ENCODE measurements at regions not wholly inside any gene's neighbourhood (a gene's known extent, or its start where the extent isn't known, plus 50 kb on each side); places are given as distances from the start of the nearest gene placed in this dataset.

DNA sequence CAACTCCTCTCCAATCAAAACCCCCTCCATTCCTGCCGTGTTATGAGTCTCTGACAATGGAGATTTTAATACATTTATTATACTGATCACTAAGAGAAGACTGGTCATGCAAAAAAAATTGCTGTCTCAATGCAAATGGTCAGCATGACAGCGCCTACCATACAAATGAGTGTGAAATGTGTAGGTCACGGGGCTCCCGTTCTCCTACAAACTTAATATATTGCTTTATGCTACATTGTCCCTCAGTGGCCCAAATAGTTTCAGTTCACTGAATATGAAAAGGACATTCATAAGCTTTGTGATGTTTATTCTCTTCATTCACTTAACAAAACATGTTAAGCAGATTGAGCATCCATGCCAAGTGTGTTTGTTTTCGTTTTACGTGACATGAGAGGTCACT, 116.1 kb downstream of the SPANXN3 start:
- Histone ChIP-seq H3K27ac (ENCODE audit: extremely low read depth, low read depth, low read length) (no peak overlapping the region), H4K20me1 (replicated peaks; ENCODE audit: control insufficient read depth, insufficient read depth, low read length) (no peaks in the 10 kb centered on the region), H2AFZ (ENCODE audit: low read depth, low read length) (no peak overlapping the region), H3K9me3 (replicated peaks; ENCODE audit: control insufficient read depth, insufficient read depth, low read depth, low read length) (no peaks in the 10 kb centered on the region), H3K9me1 (ENCODE audit: control insufficient read depth, insufficient read depth, low read length) (no peaks in the 10 kb centered on the region), H3K27me3 (ENCODE audit: control insufficient read depth in 2 of 2, insufficient read depth in 2 of 2, low read length in 2 of 2) (no peaks in the 10 kb centered on the region), H3K4me3 (no peak overlapping the region), H3K4me1 (replicated peaks in 1 of 2; ENCODE audit: control insufficient read depth in 2 of 2, insufficient read depth in 2 of 2, low read length in 2 of 2) (no peaks in the 10 kb centered on the region), H3K4me2 (ENCODE audit: insufficient read depth, low read length) (no peak overlapping the region), H3K79me2 (ENCODE audit: control insufficient read depth, insufficient read depth, low read length) (no peaks in the 10 kb centered on the region), H3K9ac (ENCODE audit: insufficient read depth in 1 of 2, low read depth in 2 of 2, low read length in 2 of 2) (no peak overlapping the region), H3K36me3 (ENCODE audit: control insufficient read depth, insufficient read depth, low read length) (no peaks in the 10 kb centered on the region)
- no TSS peak for BruUV-seq (replicated peaks)
- intact Hi-C loops (cut with micrococcal nuclease) (no loop called here), in situ Hi-C loops (cut with MboI) (no loop called here)
- FAIRE-seq, result no peak
- TF ChIP-seq ZNF239 (CRISPR knock-in tag; IDR thresholded peaks at IDR 0.05) (no peak), YBX1 (IDR thresholded peaks at IDR 0.05) (no peak), SP2 (IDR thresholded peaks at IDR 0.05; ENCODE audit: extremely low read depth, low read depth, low read length, poor library complexity, severe bottlenecking) (no peak), PHB (CRISPR knock-in tag; IDR thresholded peaks at IDR 0.05) (no peak), ZBED1 (IDR thresholded peaks at IDR 0.05) (no peak), HNRNPUL1 (IDR thresholded peaks at IDR 0.05; ENCODE audit: low read length) (no peak), ZNF140 (CRISPR knock-in tag; IDR thresholded peaks at IDR 0.05) (no peak), HLTF (IDR thresholded peaks at IDR 0.05) (no peak), ZFP36 (IDR thresholded peaks at IDR 0.05; ENCODE audit: low read depth, low read length, partially characterized antibody) (no peak), SUPT5H (IDR thresholded peaks at IDR 0.05) (no peak), ZEB2 (IDR thresholded peaks at IDR 0.05) (no peak), ARNT (IDR thresholded peaks at IDR 0.05) (no peak), ZNF436 (CRISPR knock-in tag; IDR thresholded peaks at IDR 0.05) (no peak), NRF1 (conservative IDR thresholded peaks at IDR 0.05 in 1 of 2, IDR thresholded peaks at IDR 0.05 in 1 of 2) (no peak)
- TF ChIP-seq, protein P1, sequence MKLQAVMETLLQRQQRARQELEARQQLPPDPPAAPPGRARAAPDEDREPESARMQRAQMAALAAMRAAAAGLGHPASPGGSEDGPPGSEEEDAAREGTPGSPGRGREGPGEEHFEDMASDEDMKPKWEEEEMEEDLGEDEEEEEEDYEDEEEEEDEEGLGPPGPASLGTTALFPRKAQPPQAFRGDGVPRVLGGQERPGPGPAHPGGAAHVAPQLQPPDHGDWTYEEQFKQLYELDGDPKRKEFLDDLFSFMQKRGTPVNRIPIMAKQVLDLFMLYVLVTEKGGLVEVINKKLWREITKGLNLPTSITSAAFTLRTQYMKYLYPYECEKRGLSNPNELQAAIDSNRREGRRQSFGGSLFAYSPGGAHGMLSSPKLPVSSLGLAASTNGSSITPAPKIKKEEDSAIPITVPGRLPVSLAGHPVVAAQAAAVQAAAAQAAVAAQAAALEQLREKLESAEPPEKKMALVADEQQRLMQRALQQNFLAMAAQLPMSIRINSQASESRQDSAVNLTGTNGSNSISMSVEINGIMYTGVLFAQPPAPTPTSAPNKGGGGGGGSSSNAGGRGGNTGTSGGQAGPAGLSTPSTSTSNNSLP (IDR thresholded peaks at IDR 0.05; ENCODE audit: borderline replicate concordance, low read depth, low read length), result no peak
- TF ChIP-seq, protein P2, sequence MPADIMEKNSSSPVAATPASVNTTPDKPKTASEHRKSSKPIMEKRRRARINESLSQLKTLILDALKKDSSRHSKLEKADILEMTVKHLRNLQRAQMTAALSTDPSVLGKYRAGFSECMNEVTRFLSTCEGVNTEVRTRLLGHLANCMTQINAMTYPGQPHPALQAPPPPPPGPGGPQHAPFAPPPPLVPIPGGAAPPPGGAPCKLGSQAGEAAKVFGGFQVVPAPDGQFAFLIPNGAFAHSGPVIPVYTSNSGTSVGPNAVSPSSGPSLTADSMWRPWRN (IDR thresholded peaks at IDR 0.05; ENCODE audit: low read depth), result no peak
- TF ChIP-seq, protein P3, sequence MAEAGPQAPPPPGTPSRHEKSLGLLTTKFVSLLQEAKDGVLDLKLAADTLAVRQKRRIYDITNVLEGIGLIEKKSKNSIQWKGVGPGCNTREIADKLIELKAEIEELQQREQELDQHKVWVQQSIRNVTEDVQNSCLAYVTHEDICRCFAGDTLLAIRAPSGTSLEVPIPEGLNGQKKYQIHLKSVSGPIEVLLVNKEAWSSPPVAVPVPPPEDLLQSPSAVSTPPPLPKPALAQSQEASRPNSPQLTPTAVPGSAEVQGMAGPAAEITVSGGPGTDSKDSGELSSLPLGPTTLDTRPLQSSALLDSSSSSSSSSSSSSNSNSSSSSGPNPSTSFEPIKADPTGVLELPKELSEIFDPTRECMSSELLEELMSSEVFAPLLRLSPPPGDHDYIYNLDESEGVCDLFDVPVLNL (CRISPR knock-in tag; IDR thresholded peaks at IDR 0.05; ENCODE audit: low read depth), result no peak
- TF ChIP-seq, protein P4, sequence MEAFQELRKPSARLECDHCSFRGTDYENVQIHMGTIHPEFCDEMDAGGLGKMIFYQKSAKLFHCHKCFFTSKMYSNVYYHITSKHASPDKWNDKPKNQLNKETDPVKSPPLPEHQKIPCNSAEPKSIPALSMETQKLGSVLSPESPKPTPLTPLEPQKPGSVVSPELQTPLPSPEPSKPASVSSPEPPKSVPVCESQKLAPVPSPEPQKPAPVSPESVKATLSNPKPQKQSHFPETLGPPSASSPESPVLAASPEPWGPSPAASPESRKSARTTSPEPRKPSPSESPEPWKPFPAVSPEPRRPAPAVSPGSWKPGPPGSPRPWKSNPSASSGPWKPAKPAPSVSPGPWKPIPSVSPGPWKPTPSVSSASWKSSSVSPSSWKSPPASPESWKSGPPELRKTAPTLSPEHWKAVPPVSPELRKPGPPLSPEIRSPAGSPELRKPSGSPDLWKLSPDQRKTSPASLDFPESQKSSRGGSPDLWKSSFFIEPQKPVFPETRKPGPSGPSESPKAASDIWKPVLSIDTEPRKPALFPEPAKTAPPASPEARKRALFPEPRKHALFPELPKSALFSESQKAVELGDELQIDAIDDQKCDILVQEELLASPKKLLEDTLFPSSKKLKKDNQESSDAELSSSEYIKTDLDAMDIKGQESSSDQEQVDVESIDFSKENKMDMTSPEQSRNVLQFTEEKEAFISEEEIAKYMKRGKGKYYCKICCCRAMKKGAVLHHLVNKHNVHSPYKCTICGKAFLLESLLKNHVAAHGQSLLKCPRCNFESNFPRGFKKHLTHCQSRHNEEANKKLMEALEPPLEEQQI (IDR thresholded peaks at IDR 0.05), result no peak
- ChIA-PET POLR2A (no interaction called here), CTCF (ENCODE audit: low intra/inter-chr PET ratio) (no interaction called here)
- no peak for ATAC-seq
- 0% methylated on average over 6 of the region's 6 CpGs for WGBS (ENCODE audit: insufficient coverage, low coverage, missing lambda C conversion rate)
- no peak for DNase-seq (ENCODE audit: extremely low read depth in 1 of 4, low spot score in 3 of 4)
